ENCODE measurements at regions not wholly inside any gene's neighbourhood (a gene's known extent, or its start where the extent isn't known, plus 50 kb on each side); places are given as distances from the start of the nearest gene placed in this dataset.

DNA sequence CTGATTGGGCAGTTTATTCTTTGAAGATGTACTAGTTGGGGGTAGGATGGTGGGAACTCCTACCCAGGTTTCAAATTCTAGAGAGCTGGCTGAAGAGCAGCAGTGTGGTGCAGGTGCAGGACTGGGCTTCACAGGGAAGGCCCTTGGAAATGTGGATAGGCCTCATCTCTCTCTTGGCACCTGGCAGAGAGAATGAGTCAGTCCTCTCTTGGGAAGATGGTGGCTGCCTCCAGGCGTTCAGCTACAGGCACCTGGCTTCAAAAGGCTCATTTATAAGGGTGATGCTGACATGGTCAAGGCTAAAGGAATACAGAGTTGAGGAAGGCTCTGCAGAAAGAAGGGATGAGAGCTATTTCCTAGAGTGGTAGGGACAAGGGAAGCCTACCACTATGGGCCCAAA lies 179.7 kb upstream of the VASH1 start:
- H3K4me3 ChIP-seq, result no peak overlapping the region
- intact Hi-C loops (cut with DNase I), result no loop called here
- no peaks in the 10 kb centered on the region for H3K36me3 ChIP-seq
- DNase-seq (ENCODE audit: extremely low spot score in 2 of 2), result no peak
- H3K4me1 ChIP-seq, result no peaks in the 10 kb centered on the region
- no peaks in the 10 kb centered on the region for H3K9me3 ChIP-seq
- H3K27me3 ChIP-seq, result no peaks in the 10 kb centered on the region
- no peak for TF ChIP-seq POLR2A (IDR thresholded peaks at IDR 0.05)
- TF ChIP-seq CTCF (IDR thresholded peaks at IDR 0.05), result no peak
- no peak for TF ChIP-seq POLR2AphosphoS5 (IDR thresholded peaks at IDR 0.05; ENCODE audit: insufficient read depth in 1 of 2, low read depth in 1 of 2)
- H3K27ac ChIP-seq, result no peak overlapping the region

DNA sequence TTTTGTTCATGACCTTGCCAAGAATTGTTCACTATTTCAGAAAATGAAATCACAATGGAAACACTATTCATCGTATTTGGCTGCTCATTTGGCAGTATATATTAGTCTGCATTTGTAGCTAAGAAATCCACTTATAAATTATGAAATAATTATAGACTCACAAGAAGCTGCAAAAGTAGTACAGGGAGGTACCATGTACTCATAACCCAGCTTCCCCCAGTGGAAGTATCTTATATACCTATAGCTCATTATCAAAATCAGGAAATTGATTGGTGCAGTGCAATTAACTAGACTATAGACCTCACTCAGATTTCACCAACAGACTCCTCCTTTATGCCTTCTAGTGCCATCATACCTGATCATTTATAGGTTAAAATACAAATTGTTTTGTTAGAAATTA lies 178.8 kb upstream of the VASH1 start:
- H3K4me3 ChIP-seq, result no peak overlapping the region
- no peak overlapping the region for H3K27ac ChIP-seq
- no peaks in the 10 kb centered on the region for H3K9me3 ChIP-seq
- TF ChIP-seq CTCF (IDR thresholded peaks at IDR 0.05), result no peak
- no peak for TF ChIP-seq POLR2AphosphoS5 (IDR thresholded peaks at IDR 0.05; ENCODE audit: insufficient read depth in 1 of 2, low read depth in 1 of 2)
- TF ChIP-seq POLR2A (IDR thresholded peaks at IDR 0.05), result no peak
- H3K27me3 ChIP-seq, result no peaks in the 10 kb centered on the region
- DNase-seq (ENCODE audit: extremely low spot score in 2 of 2), result no peak
- intact Hi-C loops (cut with DNase I), result no loop called here
- H3K36me3 ChIP-seq, result no peaks in the 10 kb centered on the region
- no peaks in the 10 kb centered on the region for H3K4me1 ChIP-seq

- intact Hi-C loops (cut with DNase I), result no loop called here
- H3K27me3 ChIP-seq, result no peaks in the 10 kb centered on the region
These were observed 178.1 kb upstream of the VASH1 start for GRCh38 chr14:76583174-76583573.

DNA sequence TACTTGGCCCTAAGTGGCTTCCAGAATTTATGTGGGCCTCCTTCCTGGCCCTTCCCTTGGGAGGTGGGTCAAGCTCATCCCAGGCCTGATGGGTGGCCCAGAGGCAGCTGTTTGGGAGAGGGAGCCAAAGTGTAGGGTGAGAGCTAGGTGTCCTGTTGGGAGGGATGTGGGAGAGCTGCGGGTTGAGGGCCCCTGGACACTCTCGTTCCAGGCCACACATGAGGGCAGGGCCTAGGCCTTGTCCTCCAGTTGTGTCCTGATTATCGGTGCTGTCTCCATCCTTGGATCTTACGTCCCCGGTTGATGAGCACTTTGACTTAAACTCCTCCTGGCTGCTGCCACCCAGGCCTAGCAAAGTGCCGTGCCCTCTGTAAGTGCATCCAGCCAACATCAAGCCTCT lies 177.5 kb upstream of the VASH1 start:
- Histone ChIP-seq H3K27me3 (no peaks in the 10 kb centered on the region), H3K4me1 (no peaks in the 10 kb centered on the region), H3K9me3 (no peaks in the 10 kb centered on the region), H3K36me3 (no peaks in the 10 kb centered on the region), H3K4me3 (no peak overlapping the region), H3K27ac (no peak overlapping the region)
- no peak for TF ChIP-seq POLR2AphosphoS5 (IDR thresholded peaks at IDR 0.05; ENCODE audit: insufficient read depth in 1 of 2, low read depth in 1 of 2)
- TF ChIP-seq CTCF (IDR thresholded peaks at IDR 0.05), result no peak
- TF ChIP-seq POLR2A (IDR thresholded peaks at IDR 0.05), result no peak
- no peak for DNase-seq (ENCODE audit: extremely low spot score in 2 of 2)
- intact Hi-C loops (cut with DNase I), result no loop called here

More at GRCh38 chr14:76583174-76583573, 178.1 kb upstream of the VASH1 start:
- no peak overlapping the region for H3K4me3 ChIP-seq
- H3K9me3 ChIP-seq, result no peaks in the 10 kb centered on the region
- H3K27ac ChIP-seq, result no peak overlapping the region
- H3K4me1 ChIP-seq, result no peaks in the 10 kb centered on the region
- no peak for TF ChIP-seq POLR2A (IDR thresholded peaks at IDR 0.05)
- TF ChIP-seq CTCF (IDR thresholded peaks at IDR 0.05), result no peak
- no peak for DNase-seq (ENCODE audit: extremely low spot score in 2 of 2)
- H3K36me3 ChIP-seq, result no peaks in the 10 kb centered on the region

GRCh38 chr14:76584271-76584702 lies 177.0 kb upstream of the VASH1 start:
- H3K27me3 ChIP-seq, result no peaks in the 10 kb centered on the region
- no peaks in the 10 kb centered on the region for H3K36me3 ChIP-seq
- no peak overlapping the region for H3K4me3 ChIP-seq
- intact Hi-C loops (cut with DNase I), result no loop called here
- no peak overlapping the region for H3K27ac ChIP-seq
- H3K9me3 ChIP-seq, result no peaks in the 10 kb centered on the region
- TF ChIP-seq POLR2AphosphoS5 (IDR thresholded peaks at IDR 0.05; ENCODE audit: insufficient read depth in 1 of 2, low read depth in 1 of 2), result no peak
- TF ChIP-seq POLR2A (IDR thresholded peaks at IDR 0.05), result no peak
- no peak for TF ChIP-seq CTCF (IDR thresholded peaks at IDR 0.05)
- no peaks in the 10 kb centered on the region for H3K4me1 ChIP-seq
- no peak for DNase-seq (ENCODE audit: extremely low spot score in 2 of 2)

Measured in vagina (tissue), 2 donors.